22Rv1 (cell line): ENCODE measurements at regions not wholly inside any gene's neighbourhood (a gene's known extent, or its start where the extent isn't known, plus 50 kb on each side); places are given as distances from the start of the nearest gene placed in this dataset.

Experiments
- CTCF ChIP-seq: fragments of 450-650 bp; IDR thresholded peaks from 2 replicates; pipeline ENCODE4 v1.5.1; 2017; ENCODE audit warnings: mild to moderate bottlenecking
- ZFX ChIP-seq: fragments of 450-650 bp; IDR thresholded peaks from 2 replicates; pipeline ENCODE4 v1.6.1; 2017; ENCODE audit warnings: antibody characterized with exemption, borderline replicate concordance

GRCh38 chr2:210795506-210795905 lies 239.1 kb downstream of the CPS1 start:
- TF ChIP-seq CTCF (no peak), ZFX (no peak)
